Esophagus squamous epithelium (tissue), 4 donors: ENCODE measurements at regions not wholly inside any gene's neighbourhood (a gene's known extent, or its start where the extent isn't known, plus 50 kb on each side); places are given as distances from the start of the nearest gene placed in this dataset.

Experiments used
- CTCF ChIP-seq, 6 experiments: fragments of 450-650 bp in 4 of 6; fragments of 200-600 bp in 2 of 6; sonication (generic) in 2 of 6; IDR thresholded peaks; one replicate each; pipeline ENCODE4 v1.5.1; 2016 to 2019; ENCODE audit warnings: antibody characterized with exemption in 6 of 6, mild to moderate bottlenecking in 4 of 6, moderate library complexity in 4 of 6
- POLR2A ChIP-seq, 4 donors: fragments of 450-650 bp; IDR thresholded peaks; one replicate each; pipeline ENCODE4 v1.6.1; 2017; ENCODE audit warnings: antibody characterized with exemption in 4 of 4, mild to moderate bottlenecking in 4 of 4, moderate library complexity in 3 of 4

DNA sequence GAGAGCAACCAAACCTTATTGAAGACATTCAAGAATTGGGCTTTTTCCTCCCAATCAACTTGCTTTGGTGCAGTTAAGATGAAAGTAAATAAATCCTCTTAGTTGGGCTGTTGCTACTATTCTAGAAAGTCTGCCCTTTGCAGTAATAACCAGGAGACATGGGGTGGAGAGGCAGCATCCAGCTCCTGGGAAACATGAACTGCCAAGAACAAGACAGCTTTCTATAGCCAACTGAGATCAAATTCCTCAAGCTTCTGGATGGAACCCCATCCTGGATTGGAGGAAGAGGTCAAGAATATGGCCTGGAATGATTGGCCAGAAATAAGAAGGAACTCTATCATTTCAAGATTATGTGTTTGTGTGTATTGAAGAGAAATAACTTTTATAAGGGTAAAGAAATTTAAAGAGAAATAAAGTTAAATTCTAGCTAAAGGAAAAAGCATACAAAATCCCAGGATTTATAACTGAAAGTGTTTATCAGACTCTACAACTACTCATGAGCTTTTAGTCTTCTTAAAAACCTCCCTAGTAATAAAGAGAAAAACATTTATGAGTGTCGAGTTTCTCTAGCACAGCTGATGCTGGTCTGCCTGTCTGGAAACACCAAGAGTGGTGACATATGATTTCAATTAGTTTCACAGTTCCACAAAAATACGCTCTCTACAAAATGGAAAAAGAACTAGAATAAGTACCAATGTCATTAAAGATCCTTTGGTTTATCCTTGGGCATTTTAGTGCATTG is 70.1 kb upstream of the COL1A2 start:
- TF ChIP-seq CTCF (IDR thresholded peaks at IDR 0.05), result no peak
- no peak for TF ChIP-seq POLR2A (IDR thresholded peaks at IDR 0.05)
